ENCODE measurements at regions not wholly inside any gene's neighbourhood (a gene's known extent, or its start where the extent isn't known, plus 50 kb on each side); places are given as distances from the start of the nearest gene placed in this dataset.

GRCh38 chr6:167526465-167527368, 201.8 kb downstream of the TTLL2 start:
- intact Hi-C loops (cut with micrococcal nuclease), result no loop called here
- no peak for DNase-seq
- Histone ChIP-seq H3K4me1 (peaks cover 11% of the 10 kb centered on the region), H3K27ac (replicated peaks) (no peak overlapping the region), H3K4me3 (no peak overlapping the region), H3K27me3 (ENCODE audit: low read depth) (peaks cover 12% of the 10 kb centered on the region), H3K36me3 (no peaks in the 10 kb centered on the region), H3K9me3 (replicated peaks) (no peaks in the 10 kb centered on the region)
- no peak for TF ChIP-seq CTCF (IDR thresholded peaks at IDR 0.05; ENCODE audit: borderline replicate concordance)

- TF ChIP-seq CTCF (IDR thresholded peaks at IDR 0.05; ENCODE audit: borderline replicate concordance), result no peak
Measured at GRCh38 chr6:167528239-167528638, 203.4 kb downstream of the TTLL2 start.

GRCh38 chr6:167528976-167529375, 204.1 kb downstream of the TTLL2 start:
- DNase-seq, result no peak
- Histone ChIP-seq H3K27ac (replicated peaks) (no peak overlapping the region), H3K36me3 (no peaks in the 10 kb centered on the region), H3K4me1 (peaks cover 10% of the 10 kb centered on the region), H3K9me3 (replicated peaks) (no peaks in the 10 kb centered on the region), H3K27me3 (ENCODE audit: low read depth) (peaks cover 12% of the 10 kb centered on the region), H3K4me3 (no peak overlapping the region)
- TF ChIP-seq CTCF (IDR thresholded peaks at IDR 0.05; ENCODE audit: borderline replicate concordance), result no peak
- intact Hi-C loops (cut with micrococcal nuclease), result no loop called here

More at GRCh38 chr6:167528239-167528638, 203.4 kb downstream of the TTLL2 start:
- H3K4me3 ChIP-seq, result no peak overlapping the region
- H3K4me1 ChIP-seq, result peaks cover 11% of the 10 kb centered on the region
- peaks cover 12% of the 10 kb centered on the region for H3K27me3 ChIP-seq (ENCODE audit: low read depth)
- no peak for DNase-seq
- H3K27ac ChIP-seq (replicated peaks), result no peak overlapping the region
- no peaks in the 10 kb centered on the region for H3K9me3 ChIP-seq (replicated peaks)
- H3K36me3 ChIP-seq, result no peaks in the 10 kb centered on the region
- intact Hi-C loops (cut with micrococcal nuclease), result no loop called here

GRCh38 chr6:167529444-167530335, 204.8 kb downstream of the TTLL2 start:
- H3K27me3 ChIP-seq (ENCODE audit: low read depth), result peaks cover 12% of the 10 kb centered on the region

More at GRCh38 chr6:167529444-167530335, 204.8 kb downstream of the TTLL2 start:
- intact Hi-C loops (cut with micrococcal nuclease), result no loop called here
- no peak for TF ChIP-seq CTCF (IDR thresholded peaks at IDR 0.05; ENCODE audit: borderline replicate concordance)
- Histone ChIP-seq H3K9me3 (replicated peaks) (no peaks in the 10 kb centered on the region), H3K4me3 (no peak overlapping the region), H3K36me3 (no peaks in the 10 kb centered on the region), H3K4me1 (peaks cover 3% of the 10 kb centered on the region), H3K27ac (replicated peaks) (no peak overlapping the region)
- no peak for DNase-seq

Data from left ventricle myocardium inferior (tissue), 1 donor.